GM20431 (cell line): ENCODE measurements at regions not wholly inside any gene's neighbourhood (a gene's known extent, or its start where the extent isn't known, plus 50 kb on each side); places are given as distances from the start of the nearest gene placed in this dataset.

Experiments
- in situ Hi-C: fragments of 300-500 bp; cut with MseI, MboI; formaldehyde crosslinking; loops from one replicate; pipeline ENCODE4 v1.15.0; 2020; ENCODE audit warnings: low sequenced_read_pairs; ENCODE audit not compliant: unreplicated experiment

DNA sequence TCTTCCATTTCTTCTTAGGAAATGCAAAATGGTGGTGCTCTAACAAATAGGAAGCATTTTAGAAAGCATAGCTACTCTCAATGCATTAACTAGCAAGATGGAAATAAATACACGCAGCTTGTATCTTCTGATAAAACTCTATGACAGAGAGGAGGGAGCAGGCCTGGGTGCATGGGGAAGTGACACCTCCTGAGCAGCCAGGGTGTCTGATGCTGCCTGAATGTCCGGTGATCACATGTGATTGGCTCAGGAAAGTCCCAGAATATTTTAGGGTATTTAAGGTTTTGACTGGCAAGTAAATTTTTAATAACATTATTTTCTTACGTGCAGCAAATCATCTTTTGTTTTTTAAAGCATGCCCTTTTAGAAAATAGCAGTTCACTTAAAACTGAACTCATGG, 261.0 kb upstream of the KLF6 start:
- in situ Hi-C loops = no loop called here

- in situ Hi-C loops = no loop called here
Observed at GRCh38 chr10:4043897-4044665, 259.1 kb upstream of the KLF6 start.

- in situ Hi-C loops = no loop called here
Observed at GRCh38 chr10:4041635-4042034, 256.6 kb upstream of the KLF6 start.

DNA sequence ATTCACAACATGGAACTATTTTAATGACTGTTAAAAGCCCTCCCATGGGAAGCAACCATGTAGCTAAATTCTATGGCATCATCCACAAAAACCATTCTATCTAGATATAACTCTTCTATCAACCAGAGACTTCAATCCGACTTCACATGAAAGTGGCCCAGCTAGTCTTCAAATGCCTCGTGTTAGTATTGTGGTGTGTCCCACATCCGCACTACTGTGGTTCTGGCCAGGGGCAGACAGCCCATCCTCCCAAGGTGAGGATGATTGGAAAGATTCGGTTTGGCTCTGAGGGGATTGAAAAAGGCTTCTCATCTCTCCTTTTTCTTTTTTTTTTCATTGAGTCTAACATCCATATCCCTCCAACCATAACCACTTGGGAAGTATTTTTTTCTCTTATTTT, 253.0 kb upstream of the KLF6 start:
- in situ Hi-C loops = no loop called here

- in situ Hi-C loops = no loop called here
Observed at GRCh38 chr10:4035599-4035945, 250.6 kb upstream of the KLF6 start.

- in situ Hi-C loops = no loop called here
Observed at GRCh38 chr10:4034907-4035598, 250.0 kb upstream of the KLF6 start.

GRCh38 chr10:4033341-4033896, 248.4 kb upstream of the KLF6 start:
- in situ Hi-C loops = no loop called here

- in situ Hi-C loops = no loop called here
Observed at GRCh38 chr10:4029866-4030265, 244.9 kb upstream of the KLF6 start.

DNA sequence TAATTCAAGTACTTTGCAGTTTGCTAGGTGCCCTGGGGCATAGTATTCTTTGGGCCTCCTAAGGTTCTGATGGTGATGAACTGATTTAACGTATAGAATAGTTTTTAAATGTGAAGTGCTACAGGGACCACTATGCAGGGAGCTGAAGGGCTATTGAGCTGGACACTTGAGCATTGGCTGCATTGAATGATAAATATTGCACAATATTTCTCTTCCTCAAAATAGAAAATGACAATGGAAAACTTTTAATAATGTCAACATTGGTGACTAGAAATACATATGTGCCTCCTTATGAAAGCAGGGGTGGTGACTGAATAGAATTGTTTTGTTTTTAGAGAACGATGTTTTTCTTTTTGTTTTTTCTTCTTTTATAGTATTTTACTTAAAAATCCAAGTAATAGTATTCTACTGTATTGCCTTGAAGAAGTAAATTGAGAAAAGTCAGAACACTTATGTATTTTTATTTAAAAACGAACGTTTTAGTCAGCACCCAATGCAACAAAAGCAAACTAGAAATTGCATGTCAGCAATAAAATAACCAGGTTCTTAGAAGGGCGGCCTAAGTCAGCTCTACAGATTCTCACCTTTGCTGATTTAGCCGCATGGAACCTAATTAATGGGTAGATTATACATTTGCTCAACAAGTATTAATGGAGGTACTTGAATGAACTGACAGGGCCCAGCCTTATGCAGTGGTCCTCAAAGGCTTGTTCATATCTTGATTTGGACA, 244.0 kb upstream of the KLF6 start:
- in situ Hi-C loops = no loop called here

- in situ Hi-C loops = no loop called here
Observed at GRCh38 chr10:4028027-4028471, 243.0 kb upstream of the KLF6 start.

- in situ Hi-C loops = no loop called here
Observed at GRCh38 chr10:4025339-4025738, 240.3 kb upstream of the KLF6 start.

DNA sequence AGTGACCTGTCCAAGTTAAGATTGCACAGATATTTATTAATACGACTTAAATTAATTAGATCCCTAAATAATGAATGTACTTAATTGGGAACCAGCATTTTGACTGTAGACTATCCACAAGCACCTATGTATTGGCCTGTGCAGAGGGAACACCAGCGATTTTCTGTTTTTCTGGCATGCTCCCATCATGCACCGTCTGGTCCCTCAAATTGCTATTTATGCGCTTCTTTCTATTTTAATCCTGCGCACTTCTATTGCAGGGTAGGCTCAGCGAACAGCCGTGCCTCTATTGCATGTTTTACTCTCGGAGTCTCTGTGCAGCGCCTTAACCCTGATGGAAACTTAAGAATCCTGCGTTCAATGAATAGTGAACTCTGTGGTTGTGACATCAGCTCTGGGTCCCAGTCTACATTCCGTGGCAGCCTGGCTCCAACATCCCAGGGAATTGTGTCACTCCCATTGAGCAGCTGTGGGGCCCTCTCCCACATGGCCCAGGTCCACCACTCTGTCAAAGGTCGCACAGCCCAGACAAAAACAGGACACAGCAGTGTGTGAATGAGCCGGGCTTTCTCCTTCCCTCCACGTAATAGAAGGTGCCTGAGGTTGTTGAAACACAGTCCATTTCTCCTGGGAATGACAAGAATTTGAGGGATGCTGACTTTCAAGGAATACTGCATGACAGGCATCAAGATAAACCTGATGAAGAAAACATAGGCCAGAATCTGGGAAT, 239.7 kb upstream of the KLF6 start:
- in situ Hi-C loops = no loop called here

- in situ Hi-C loops = no loop called here
Observed at GRCh38 chr10:4024027-4024426, 239.0 kb upstream of the KLF6 start.

- in situ Hi-C loops = no loop called here
Observed at GRCh38 chr10:4022473-4022872, 237.5 kb upstream of the KLF6 start.

DNA sequence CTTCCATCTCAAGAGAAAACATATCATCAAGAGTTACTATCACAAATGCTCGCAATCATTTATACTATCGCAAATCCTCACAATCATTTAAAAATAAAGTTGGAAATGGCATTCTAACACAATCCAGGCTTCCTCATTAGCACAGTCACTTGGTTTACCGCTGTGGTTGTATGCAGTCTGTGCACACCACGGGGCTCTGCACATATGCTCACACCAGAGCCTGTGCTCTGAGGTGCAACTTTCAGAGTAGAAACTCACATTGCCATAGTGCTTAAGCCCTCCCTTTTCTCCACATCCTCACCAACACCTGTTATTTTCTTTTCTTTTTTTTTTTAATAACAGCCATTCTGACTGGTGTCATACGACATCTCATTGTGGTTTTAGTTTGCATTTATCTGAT, 235.6 kb upstream of the KLF6 start:
- in situ Hi-C loops = no loop called here

- in situ Hi-C loops = no loop called here
Observed at GRCh38 chr10:4018054-4018511, 233.1 kb upstream of the KLF6 start.

DNA sequence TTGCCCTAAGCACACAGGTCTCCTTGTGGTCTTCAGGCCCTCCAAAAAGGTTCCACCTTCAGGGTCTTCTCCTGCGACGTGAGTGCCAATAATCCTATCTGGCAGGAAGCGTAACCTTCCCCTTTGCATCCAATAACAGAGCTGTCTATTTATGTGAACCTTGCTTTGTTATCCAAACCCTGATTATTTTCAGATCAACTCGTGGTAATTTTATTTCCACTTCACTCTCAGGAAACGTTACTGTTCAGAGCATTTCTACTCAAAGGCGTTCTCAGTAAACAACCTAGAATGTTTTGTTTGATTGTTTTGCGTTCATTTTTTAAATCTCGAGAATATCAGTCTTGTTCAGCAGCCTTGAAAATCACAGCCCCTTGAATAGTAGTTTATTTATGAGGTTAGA, 232.3 kb upstream of the KLF6 start:
- in situ Hi-C loops = no loop called here

DNA sequence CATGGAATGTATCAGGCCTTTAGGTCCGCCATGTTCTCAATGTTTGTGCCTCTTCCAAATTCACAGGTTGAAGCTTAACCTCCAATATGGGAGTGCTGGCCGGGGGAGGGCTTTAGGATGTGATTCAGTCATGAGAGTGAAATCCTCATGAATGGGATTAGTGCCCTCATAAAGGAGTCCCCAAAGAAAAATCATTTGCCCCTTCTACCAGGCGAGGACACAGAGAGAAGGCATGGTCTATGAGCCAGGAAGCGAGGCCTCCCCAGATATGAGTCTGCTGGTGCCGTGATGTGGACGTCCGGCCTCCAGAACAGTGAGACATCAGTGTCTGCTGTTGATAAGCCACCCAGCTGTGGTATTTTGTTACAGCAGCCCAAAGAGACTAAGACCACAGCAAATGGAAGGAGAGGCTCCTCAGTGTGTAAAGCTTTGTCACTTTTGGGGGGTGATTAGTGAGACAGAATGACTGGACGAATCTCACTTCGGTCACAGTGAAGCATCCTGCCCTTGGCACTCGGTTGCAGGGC, 231.3 kb upstream of the KLF6 start:
- in situ Hi-C loops = no loop called here

DNA sequence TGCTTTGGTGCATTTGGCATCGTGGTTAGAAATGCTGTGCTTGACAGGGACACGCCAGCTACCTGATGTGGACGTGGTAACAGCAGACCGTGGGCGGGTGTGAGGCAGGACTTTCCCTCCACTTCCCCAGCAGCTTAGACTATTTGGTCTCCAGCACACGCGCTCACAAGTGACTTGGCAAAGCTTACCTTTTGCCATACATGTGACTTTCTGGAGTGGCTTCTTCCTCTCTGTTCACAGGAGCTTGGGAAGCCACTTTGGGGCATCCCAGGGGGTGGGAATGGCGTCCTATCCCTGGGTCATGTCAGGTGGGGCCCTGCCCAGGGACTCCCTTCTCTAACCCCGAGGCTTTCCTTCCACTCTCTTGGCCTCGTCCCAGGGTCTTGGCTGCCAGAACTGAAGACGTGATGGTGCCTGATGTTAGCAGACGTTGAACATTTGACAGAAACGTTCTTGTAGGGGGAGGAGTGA, 228.7 kb upstream of the KLF6 start:
- in situ Hi-C loops = no loop called here

DNA sequence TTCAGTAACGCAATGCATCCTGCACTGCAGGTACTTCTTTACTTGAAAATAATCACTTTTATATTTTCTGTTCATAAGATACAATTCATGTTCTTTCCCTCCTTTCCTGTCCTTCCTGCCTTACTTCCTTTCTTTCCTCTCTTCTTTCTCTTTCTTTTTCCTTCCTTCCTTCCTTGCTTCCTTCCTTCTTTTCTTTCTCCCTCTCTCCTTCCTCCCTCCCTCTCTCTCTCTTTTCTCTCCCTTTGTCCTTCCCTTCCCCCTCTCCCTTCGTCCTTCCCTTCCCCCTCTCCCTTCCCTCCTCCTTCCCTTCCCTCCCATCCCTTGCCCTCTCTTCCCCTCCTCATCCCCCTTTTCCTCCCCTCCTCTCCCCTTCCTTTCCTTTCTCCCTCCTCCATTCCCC, 227.8 kb upstream of the KLF6 start:
- in situ Hi-C loops = no loop called here
